Mammary epithelial cell (primary cell): ENCODE measurements at regions not wholly inside any gene's neighbourhood (a gene's known extent, or its start where the extent isn't known, plus 50 kb on each side); places are given as distances from the start of the nearest gene placed in this dataset.

Experiments
- CTCF ChIP-seq, 2 donors: IDR thresholded peaks in 1 of 2; conservative IDR thresholded peaks in 1 of 2; 2 replicates each; pipeline ENCODE4 v1.5.1; 2011 to 2012; ENCODE audit warnings: inconsistent platforms in 2 of 2, low read length in 2 of 2, mild to moderate bottlenecking in 2 of 2, control low read depth in 1 of 2, low read depth in 1 of 2; ENCODE audit not compliant: insufficient read depth in 1 of 2; ENCODE audit errors: extremely low read depth in 1 of 2
- EZH2 ChIP-seq: IDR thresholded peaks from 2 replicates; pipeline ENCODE4 v1.6.1; 2012; ENCODE audit warnings: low read length, inconsistent platforms, borderline replicate concordance

DNA sequence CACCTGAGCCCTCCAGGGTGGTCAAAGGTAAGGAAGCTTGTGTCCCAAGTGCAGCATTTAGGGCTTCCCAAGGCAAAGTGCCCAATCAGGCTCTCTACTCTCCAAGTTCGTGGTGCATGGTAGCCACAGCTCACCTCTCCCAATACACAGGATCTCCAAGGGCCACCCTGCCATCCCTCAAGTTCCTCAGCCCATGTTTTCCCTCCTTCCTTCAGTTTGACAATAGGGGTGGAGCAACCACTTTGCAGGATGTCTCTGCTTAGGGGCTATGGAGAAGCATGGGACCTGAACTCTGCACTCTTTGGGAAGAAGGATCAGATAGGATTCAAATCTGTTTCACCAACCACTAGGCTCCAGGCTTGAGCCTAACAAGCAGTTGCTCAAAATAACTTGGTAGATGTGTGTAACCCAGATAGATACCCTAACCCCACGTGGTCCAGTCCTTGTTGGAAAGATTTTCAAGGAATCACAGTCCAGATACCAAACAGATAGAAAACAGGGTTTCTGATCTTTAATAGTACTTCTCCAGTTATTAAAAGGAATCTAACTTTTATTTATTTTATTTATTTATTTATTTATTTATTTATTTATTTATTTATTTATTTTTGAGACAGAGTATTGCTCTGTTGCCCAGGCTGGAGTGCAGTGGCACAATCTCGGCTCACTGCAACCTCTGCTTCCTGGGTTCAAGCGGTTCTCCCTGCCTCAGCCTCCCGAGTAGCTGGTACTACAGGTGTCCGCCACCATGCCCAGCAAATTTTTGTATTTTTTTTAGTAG lies 248.1 kb downstream of the CTTN start:
- TF ChIP-seq CTCF (conservative IDR thresholded peaks at IDR 0.05 in 1 of 2, IDR thresholded peaks at IDR 0.05 in 1 of 2; ENCODE audit: extremely low read depth in 1 of 2, insufficient read depth in 1 of 2, low read depth in 1 of 2, low read length in 2 of 2) (no peak), EZH2 (no peak)
